Fibroblast of skin of back (primary cell): ENCODE measurements at regions not wholly inside any gene's neighbourhood (a gene's known extent, or its start where the extent isn't known, plus 50 kb on each side); places are given as distances from the start of the nearest gene placed in this dataset.
A peak's percentile ranks its signal among the peaks of the same experiment; 100 is the strongest.
"Not testable (repeated sequence)": the region's sequence is repeated elsewhere in the genome, so short reads cannot be mapped to it uniquely, and the experiment has no call there.

Source experiments
- DNase-seq: peaks from one replicate; pipeline ENCODE4 v3.0.0-alpha.2; 2013

DNA sequence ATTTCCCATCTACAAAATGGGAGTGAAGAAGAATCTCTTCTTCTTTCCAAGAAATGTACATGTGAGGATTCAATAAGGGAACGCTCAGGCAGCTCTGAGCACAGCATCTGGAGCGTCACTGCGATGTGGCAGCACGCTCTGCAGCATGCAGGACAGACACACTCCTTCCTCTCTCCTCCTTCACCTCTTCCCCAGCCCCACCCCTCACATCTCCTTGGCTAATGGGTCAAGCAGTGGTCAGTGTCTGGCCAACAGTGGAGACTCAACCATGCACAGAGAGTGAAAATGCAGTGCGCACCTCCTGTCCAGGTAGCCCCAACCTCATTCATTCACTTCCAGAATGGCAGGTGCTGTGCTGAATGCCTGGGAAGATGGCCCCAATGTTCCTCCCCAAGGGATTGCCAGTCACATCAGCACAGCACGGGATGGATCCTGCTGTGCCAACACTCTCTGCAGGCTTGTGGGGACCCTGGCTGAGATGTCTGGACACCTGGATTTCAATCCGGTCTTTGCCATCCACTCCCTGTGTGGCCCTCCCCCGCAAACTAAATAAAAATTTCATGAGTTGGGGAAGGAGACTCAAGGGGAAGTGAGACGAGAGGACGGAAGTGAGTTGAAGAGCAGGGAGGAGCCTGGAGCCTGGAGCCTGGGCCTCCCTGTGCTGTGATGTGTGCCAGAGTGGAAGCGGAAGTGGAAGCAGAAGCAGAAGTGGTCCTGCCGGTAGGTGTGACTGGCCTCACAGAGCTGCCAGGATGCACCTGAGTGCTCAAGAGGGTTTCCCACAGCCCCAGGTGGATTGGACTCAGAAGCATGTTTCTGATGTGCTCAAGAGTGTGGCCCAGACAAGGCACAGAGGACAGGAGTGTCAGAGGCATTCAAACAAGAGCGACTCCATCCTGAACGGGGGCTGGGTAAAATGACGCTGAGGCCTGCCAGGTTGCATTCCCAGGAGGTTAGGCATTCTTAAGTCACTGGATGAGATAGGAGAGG, 163.9 kb downstream of the SMAD6 start:
- DNase-seq = no peak

- no peak for DNase-seq
Measured at GRCh38 chr15:66866656-66867055, 164.6 kb downstream of the SMAD6 start.

DNA sequence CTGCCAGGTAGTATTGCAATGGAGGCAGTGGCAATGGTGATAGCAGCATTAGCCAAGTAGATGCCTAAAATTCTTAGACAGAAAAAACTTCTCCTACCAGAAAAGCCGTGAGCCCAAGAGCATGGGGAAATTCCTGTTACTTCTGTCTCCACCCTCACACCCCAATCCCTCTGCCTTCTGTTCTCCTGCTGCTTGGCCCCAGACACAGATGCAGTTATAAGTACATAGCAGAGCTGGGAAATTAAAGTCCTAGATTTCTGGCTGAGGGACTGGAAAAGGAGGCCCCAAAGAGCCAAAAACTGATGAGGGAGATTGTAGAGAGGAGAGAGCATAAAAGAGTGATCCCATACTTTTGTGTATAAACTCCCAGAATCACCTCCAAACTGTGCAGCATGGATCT, 166.9 kb downstream of the SMAD6 start:
- no peak for DNase-seq

DNA sequence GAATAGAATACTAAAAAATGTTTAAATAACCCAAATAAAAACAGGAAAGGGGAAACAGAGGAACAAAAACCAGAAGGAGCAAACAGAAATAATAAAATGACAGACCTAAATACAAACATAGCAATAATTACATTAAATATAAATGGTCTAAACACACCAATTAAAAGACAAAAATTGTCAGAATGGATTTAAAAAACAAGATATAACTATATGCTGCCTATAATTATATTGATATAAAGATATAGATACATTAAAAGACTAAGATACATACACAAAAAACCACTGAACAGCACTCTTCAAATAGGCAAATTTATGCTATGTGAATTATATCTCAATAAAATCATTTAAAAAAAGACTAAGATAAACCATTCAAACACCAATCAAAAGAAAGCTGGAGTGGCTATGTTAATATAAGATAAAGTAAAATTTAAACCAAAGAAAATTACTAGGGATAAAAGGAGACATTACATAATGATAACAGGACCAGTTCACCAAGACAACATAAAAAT, 168.9 kb downstream of the SMAD6 start:
- no peak for DNase-seq

- DNase-seq = no peak
Measured at GRCh38 chr15:66872405-66872804, 170.4 kb downstream of the SMAD6 start.

DNA sequence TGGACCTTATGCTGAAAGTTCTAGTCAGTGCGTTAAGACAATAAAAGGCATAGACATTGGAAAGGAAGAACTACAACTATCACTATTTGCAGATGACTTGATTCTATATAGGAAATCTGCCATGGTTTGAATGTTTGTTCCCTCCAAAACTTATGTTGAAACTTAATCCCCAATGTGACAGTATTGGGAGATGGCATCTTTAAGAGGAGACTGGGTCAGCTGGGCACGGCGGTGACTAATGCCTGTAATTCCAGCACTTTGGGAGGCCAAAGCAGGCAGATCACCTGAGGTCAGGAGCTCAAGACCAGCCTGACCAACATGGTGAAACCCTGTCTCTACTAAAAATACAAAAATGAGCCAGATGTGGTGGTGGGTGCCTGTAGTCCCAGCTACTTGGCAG, 171.3 kb downstream of the SMAD6 start:
- not testable (repeated sequence) for DNase-seq

- no peak for DNase-seq
Measured at GRCh38 chr15:66873856-66874255, 171.8 kb downstream of the SMAD6 start.

DNA sequence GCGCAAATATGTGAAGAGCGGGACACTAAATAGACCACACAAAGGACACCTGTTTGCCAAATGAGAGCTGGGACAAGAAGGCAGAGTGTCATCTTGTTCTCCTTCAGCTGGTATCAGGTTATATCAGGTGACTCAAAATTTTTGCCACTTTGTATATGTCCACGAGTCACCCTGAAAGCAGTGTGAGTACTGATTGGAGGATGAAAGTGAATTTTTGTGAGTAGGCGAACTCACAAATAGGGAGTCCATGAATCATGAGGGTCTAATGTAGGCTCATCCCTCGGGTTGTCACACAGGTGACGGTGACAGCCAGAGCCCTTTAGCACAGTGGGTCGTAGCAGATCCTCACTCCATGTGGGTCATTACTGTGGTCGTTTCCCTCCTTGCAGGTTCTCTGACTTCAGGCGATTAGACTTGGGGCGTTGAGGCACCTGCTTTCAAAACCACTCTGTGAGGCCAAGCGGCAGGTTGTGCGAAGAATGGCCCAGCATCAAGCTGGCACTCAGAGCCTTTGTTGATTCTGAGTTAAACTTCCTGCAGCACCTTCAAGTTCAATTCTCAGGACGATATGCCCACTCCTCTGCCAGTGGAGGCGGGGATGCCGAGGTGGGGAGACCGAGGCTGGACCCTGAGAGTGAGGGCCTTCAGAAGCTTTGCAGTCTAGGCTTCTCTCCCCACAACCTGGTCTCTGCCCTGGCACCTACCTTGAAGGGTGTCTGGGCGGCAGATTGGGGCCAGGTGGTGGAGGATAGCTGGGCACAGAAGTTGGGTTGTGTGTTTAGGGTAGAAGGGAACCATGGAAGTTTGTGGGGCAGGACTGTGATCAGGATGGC, 173.8 kb downstream of the SMAD6 start:
- no peak for DNase-seq

GRCh38 chr15:66876421-66876730, 174.3 kb downstream of the SMAD6 start:
- no peak for DNase-seq

- no peak for DNase-seq
Measured at GRCh38 chr15:66876731-66877476, 174.9 kb downstream of the SMAD6 start.

DNA sequence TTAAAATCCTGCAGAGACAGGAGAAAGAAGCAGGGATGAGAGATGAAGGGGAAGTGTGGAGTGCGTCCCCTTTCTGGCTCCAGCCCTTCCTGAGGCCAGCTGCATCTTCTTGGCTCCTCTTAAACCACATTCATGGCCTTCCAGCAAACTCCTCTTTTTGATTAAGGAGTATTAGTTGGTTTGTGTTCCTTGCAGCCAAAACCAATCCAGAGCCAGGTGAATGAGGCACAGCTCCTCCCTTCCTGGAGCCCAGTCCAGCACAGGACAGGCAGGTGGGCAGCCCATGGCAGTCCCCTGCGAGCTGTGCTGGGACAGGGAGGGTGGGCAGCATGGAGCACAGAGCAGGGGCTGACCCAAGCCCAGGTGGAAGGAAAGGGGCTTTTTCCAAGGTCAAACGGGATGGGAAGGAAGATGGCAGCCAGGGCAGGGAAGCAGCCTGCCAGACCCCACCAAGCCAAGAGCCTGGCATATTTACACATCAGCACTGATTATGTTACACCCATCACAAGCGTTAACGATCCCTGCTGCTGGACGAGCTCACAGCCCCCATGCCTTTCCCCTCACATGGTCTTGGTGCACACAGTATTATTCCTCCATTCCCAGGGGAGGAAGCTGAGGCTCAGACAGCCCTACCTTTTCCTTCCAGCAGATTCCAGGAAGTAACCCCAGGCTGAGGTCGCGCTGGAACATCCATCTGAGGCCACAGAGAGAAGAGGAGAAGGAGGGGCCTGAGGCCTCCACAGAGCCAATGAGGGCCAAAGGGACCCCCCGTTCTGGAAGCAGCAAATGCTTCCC, 175.6 kb downstream of the SMAD6 start:
- DNase-seq = no peak

DNA sequence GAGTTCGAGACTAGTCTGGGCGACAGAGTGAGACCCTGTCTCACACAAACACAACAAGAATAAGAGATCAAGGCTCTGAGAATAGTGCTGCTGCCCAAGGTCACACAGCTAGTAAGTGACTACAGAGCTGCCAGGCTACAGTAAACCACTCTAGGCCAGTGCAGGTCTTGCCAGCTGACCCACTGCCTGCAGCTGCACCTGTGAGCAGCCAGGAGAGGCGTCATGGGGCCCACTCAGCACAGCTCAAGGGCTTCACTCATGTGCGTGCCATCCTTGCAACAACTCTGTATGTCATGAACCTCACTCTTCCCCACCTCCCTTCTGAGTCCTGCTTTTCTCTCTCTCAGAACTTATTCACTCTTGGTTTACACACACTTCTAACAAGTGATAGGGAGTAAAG, 176.7 kb downstream of the SMAD6 start:
- DNase-seq = no peak

DNA sequence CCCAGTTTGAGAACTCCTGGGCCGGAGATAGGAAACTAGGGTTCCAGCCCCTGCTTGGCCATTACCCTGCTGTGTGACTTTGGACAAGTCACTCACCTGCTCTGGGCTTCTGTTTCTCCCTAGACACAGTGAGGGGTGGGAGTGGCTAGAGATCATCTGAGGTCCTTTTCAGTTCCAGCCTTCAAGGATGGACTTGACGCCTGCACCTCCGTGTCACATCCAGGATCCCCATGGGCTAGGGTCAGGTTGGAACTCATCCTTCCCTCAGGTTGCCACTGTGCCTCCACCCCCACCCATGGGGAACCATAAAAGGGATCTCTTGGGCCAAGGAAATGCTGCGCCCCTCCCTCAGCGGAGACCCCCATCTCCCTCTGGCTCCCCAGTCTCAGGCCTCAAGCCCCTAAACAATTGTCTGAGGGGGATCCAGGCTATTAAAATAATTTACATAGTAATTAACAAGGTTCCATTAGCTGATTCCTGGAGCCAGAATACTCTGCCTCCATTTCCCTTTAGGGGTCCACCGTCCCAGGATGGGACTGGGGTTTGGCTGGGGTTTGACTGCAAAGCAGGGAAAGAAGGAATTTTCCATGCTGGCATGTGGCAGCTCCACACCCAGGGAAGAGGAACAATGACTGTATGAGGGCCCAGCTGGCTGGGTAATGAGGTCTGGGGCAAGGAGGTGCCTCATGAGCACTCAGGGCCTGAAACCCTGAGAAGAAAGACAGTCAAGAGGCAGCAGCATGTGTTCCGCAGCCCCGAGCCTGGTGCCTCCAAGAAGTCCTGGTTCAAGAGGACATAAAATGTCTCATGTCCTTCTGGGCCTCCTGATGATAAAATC, 177.7 kb downstream of the SMAD6 start:
- DNase-seq = no peak

DNA sequence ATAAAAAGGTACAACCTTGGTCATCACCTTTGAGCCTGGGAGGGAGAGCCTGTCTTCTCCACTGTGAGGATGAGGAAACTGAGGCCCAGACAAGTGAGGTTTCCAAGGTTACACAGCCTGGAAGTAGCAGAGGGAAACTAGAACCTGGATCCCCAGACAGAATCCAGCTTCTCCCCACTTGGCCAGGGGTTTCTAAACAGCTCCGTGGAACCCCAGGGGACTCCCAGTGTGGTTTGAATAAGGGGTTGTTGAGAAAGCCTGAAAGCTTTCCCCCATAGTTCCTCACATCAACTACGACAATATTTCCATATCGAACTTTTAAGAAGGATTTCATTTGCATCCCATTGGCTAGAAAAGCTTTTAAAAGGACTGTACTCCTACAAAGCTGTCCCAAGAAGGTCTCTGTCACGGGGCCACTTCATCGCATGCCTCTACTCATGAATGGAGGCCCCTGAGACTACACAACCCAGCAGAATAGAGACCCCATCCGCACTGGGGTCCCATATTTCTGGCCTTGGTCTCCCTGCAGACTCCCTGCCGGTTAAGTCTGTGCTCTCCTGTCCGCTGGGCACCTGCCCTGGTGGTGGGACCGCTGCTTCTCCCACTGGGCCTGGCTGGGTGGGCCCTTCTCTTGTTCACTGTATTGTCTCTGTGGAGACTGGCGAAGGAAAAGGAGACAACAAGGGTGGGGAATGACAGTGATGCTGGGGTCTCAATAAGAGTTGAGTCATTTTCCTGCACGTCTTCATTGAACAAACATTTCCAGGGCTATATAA, 178.5 kb downstream of the SMAD6 start:
- DNase-seq = no peak

- no peak for DNase-seq
Measured at GRCh38 chr15:66881173-66881905, 179.3 kb downstream of the SMAD6 start.

- DNase-seq = peak; percentile 96
Measured at GRCh38 chr15:66882251-66883020, 180.4 kb downstream of the SMAD6 start.

DNA sequence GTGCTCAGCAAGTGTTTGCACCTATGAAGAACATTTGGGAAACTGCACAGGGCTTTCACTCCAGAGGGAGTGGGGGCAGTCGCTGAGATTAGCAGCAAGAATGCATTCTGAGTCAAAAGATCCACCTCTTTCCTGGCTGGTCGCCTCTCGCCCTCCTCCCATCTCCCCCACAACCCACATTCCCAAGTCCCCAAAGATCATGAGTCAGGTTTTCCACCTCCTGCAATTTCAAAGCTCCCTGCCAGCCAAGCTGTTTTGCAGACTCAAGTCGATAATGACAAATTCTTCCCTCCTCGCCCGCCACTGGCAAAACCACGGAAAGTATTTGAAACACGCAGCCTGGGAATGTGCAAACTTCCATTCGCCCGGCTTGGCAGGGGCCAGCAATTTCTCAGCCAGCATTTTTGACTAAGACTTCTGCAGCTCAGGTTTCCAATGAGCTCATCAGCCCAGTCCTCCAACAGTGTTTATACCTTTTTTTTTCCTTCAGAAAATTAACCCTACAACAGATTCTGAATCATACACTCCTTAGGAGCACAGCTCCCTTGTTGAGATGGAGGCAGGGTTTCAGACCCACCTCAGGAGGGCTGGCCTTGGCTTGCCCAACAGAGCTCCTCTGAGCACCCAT, 181.4 kb downstream of the SMAD6 start:
- DNase-seq = peak; percentile 100

GRCh38 chr15:66884115-66884622, 181.2 kb upstream of the SMAD3 start:
- DNase-seq = no peak
